GM13976 (cell line): ENCODE measurements at regions not wholly inside any gene's neighbourhood (a gene's known extent, or its start where the extent isn't known, plus 50 kb on each side); places are given as distances from the start of the nearest gene placed in this dataset.

Source experiments
- DNase-seq: peaks from one replicate; pipeline ENCODE4 v3.0.0; 2012; ENCODE audit warnings: low spot score
- CTCF ChIP-seq: IDR thresholded peaks from 2 replicates; pipeline ENCODE4 v1.5.1; 2012; ENCODE audit warnings: borderline replicate concordance, mild to moderate bottlenecking; ENCODE audit not compliant: insufficient read depth; ENCODE audit errors: extremely low read depth, missing control alignments, control extremely low read depth
- in situ Hi-C: fragments of 300-500 bp; cut with MboI; formaldehyde crosslinking; loops from one replicate; pipeline ENCODE4 v1.12.0; 2022; ENCODE audit warnings: low sequenced_read_pairs, mixed read lengths, inconsistent platforms; ENCODE audit not compliant: unreplicated experiment

DNA sequence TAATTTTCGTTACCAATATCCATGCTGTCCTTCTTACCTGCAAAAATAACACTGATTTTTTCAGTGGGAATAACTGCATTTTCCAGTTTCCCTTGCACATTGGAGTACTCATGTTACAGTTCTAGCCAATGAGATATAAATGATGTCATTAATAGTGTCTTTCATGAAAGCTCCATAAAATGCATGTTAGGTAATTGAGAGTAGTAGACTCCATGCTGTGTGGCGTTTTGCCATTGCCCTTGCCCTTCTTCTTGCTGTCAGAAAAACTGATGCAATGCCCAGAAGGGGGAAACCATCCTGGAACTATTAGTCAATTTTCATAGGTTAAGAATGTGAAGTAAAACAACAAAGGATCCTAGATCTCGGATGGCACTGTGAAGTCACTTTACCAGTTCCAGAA, 1765.3 kb downstream of the EFNA5 start:
- no peak for TF ChIP-seq CTCF
- DNase-seq: no peak
- in situ Hi-C loops: no loop called here

DNA sequence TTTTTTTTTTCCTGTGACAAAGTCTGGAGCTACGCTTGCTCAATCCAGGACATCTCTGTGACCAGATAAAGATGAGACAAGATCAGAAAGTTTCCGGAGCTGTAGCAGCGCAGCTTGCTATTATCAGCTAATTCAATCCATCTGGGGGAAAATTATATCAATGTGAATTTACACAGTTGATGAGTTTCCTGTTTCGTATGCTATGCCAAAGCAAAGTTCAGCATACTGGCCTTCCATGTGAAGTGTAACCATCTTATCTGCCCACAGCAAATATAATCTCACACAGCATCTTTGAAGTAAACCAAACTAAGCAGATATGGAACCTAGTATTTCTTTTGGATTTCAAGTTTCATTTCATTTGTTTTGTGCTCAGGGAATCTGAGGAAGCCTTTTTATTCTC, 1767.7 kb downstream of the EFNA5 start:
- DNase-seq: no peak
- in situ Hi-C loops: no loop called here
- no peak for TF ChIP-seq CTCF

- in situ Hi-C loops: no loop called here
- no peak for TF ChIP-seq CTCF
- no peak for DNase-seq
Observed at GRCh38 chr5:105899726-105900125, 1771.0 kb downstream of the EFNA5 start.

GRCh38 chr5:105898183-105898582, 1772.6 kb downstream of the EFNA5 start:
- TF ChIP-seq CTCF: no peak
- no peak for DNase-seq
- in situ Hi-C loops: no loop called here

DNA sequence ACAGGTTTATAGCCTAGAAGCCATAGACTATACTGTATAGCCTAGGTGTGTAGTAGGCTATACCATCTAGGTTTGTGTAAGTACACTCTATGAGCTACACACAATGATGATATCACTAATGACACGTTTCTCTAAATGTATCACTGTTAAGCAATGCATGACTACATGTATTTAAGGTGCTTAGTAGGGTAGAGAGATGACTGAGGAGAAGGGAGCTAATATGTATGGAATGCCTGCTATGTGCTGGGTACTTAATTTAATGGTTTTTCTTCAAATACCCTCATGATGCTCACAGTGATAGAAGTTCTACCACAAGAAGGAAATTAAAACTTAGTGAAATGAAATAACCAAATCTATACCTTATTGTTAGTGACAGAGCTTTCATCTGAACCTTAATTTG, 1785.5 kb downstream of the EFNA5 start:
- in situ Hi-C loops: no loop called here
- no peak for DNase-seq

DNA sequence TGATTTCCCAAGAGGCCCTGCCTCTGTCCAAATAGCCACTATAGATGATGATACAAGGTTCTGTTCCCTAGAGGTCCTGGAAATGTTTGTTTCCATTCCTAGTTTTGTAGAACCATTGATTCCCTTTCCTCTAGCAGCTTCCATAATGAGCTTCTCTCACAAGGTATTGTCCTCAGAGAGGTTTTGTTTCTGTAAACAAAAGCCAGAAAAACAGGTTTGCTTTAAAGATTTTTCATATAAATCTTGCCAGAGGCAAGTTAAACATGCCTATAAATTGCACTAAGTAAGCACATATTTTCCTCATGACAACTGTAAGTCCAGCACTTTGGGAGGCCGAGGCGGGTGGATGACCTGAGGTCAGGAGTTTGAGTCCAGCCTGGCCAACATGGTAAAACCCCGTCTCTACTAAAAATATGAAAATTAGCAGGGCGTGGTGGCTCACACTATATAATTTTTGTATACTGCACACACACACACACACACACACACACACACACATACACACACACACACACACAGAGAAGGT, 1787.7 kb downstream of the EFNA5 start:
- in situ Hi-C loops: no loop called here
- no peak for TF ChIP-seq CTCF
- no peak for DNase-seq

More for the DNA sequence above, 1785.5 kb downstream of the EFNA5 start:
- no peak for TF ChIP-seq CTCF

DNA sequence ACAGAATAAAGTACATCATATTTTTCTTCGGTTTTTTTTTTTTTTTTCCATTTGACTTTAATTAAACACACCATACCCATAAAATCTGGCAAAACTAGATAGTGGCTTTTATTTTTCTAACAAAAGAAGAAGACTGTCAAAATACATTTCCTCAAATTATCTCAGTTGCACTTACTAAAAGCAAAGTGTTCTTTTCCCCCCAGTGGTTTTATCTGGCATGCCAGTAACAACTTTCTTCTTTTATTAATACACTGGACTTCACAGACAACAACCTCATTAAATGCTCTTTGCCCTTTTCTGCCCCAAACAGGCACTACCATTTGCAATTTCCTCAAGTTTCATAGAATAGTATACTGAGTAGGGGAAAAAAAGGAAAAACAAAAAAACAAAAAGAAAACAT, 1792.3 kb downstream of the EFNA5 start:
- in situ Hi-C loops: no loop called here

More for the DNA sequence above, 1792.3 kb downstream of the EFNA5 start:
- no peak for TF ChIP-seq CTCF
- no peak for DNase-seq
